GM23338 (cell line): ENCODE measurements at regions not wholly inside any gene's neighbourhood (a gene's known extent, or its start where the extent isn't known, plus 50 kb on each side); places are given as distances from the start of the nearest gene placed in this dataset.

Source experiments
- CTCF ChIP-seq, 2 experiments: fragments of 200-600 bp in 1 of 2; sonication (generic) in 1 of 2; conservative IDR thresholded peaks; 2 replicates each; pipeline versions ENCODE4 v1.5.1 to v1.6.1; 2016 to 2017; ENCODE audit warnings: antibody characterized with exemption in 2 of 2, low read depth in 2 of 2, mild to moderate bottlenecking in 2 of 2, moderate library complexity in 1 of 2
- ETS1 ChIP-seq: IDR thresholded peaks from 2 replicates; pipeline ENCODE4 v1.6.1; 2016; ENCODE audit warnings: antibody characterized with exemption
- EZH2 ChIP-seq: fragments of 200-600 bp; sonication (generic); IDR thresholded peaks from one replicate; pipeline ENCODE4 v1.8.0; 2017; ENCODE audit warnings: antibody characterized with exemption, mild to moderate bottlenecking, low read depth; ENCODE audit not compliant: unreplicated experiment
- EZH2phosphoT487 ChIP-seq: fragments of 200-600 bp; sonication (generic); IDR thresholded peaks from one replicate; pipeline ENCODE4 v1.8.1; 2018; ENCODE audit warnings: antibody characterized with exemption; ENCODE audit not compliant: unreplicated experiment
- JUNB ChIP-seq: IDR thresholded peaks from one replicate; pipeline ENCODE4 v1.6.1; 2016; ENCODE audit warnings: antibody characterized with exemption; ENCODE audit not compliant: unreplicated experiment
- POLR2AphosphoS5 ChIP-seq: IDR thresholded peaks from 2 replicates; pipeline ENCODE4 v1.6.1; 2016; ENCODE audit warnings: antibody characterized with exemption, low read depth
- REST ChIP-seq: IDR thresholded peaks from one replicate; pipeline ENCODE4 v1.6.1; 2018; ENCODE audit warnings: antibody characterized with exemption; ENCODE audit not compliant: unreplicated experiment
- ZNF331 ChIP-seq: fragments of 250-450 bp; sonication (Bioruptor Pico); IDR thresholded peaks from 2 replicates; pipeline ENCODE4 v1.5.0; 2020; ENCODE audit warnings: low read depth, mild to moderate bottlenecking, moderate library complexity

- TF ChIP-seq CTCF (conservative IDR thresholded peaks at IDR 0.05; ENCODE audit: low read depth in 2 of 2) (no peak), POLR2AphosphoS5 (no peak), EZH2phosphoT487 (no peak), EZH2 (no peak), REST (no peak), JUNB (no peak), ETS1 (no peak), ZNF331 (CRISPR knock-in tag) (no peak)
Measured at GRCh38 chr19:30116984-30117555, 175.0 kb downstream of the URI1 start.
